Tibial artery (tissue), 4 donors: ENCODE measurements at regions not wholly inside any gene's neighbourhood (a gene's known extent, or its start where the extent isn't known, plus 50 kb on each side); places are given as distances from the start of the nearest gene placed in this dataset.

ENCODE experiments used
- DNase-seq, 2 donors: peaks; one replicate each; pipeline ENCODE4 v3.0.0-alpha.2; 2019
- H3K27ac ChIP-seq, 2 donors: fragments of 200-600 bp; sonication (generic) in 1 of 2; 1 replicate in 1 of 2; 2 replicates in 1 of 2; pipeline ENCODE4 v1.5.1; 2018 to 2019; ENCODE audit warnings: mild to moderate bottlenecking in 1 of 2
- H3K27me3 ChIP-seq, 2 donors: fragments of 200-600 bp; sonication (generic) in 1 of 2; one replicate each; pipeline versions ENCODE4 v1.5.1 to v1.6.0; 2016 to 2019
- H3K36me3 ChIP-seq, 3 donors: fragments of 200-600 bp; sonication (generic) in 2 of 3; one replicate each; pipeline ENCODE4 v1.5.1; 2016 to 2019; ENCODE audit warnings: mild to moderate bottlenecking in 2 of 3
- H3K4me1 ChIP-seq, 4 donors: fragments of 200-600 bp; sonication (generic) in 2 of 4; 1 replicate in 3 of 4; 2 replicates in 1 of 4; pipeline ENCODE4 v1.5.1; 2016 to 2019
- H3K4me3 ChIP-seq, 2 donors: fragments of 200-600 bp; sonication (generic) in 1 of 2; 1 replicate in 1 of 2; 2 replicates in 1 of 2; pipeline ENCODE4 v1.5.1; 2018 to 2019; ENCODE audit warnings: mild to moderate bottlenecking in 2 of 2
- H3K9me3 ChIP-seq, 3 donors: fragments of 200-600 bp; sonication (generic) in 1 of 3; one replicate each; pipeline ENCODE4 v1.5.1; 2016 to 2019
- intact Hi-C: fragments of 100-400 bp; cut with DNase I; formaldehyde crosslinking; loops from one replicate; pipeline ENCODE4 v1.15.0; 2023; ENCODE audit warnings: low total_unique reads
- TF ChIP-seq, protein P1 (sequence below), 2 experiments: fragments of 200-600 bp in 1 of 2; fragments of 450-650 bp in 1 of 2; IDR thresholded peaks; one replicate each; pipeline ENCODE4 v1.5.1; 2017 to 2019; ENCODE audit warnings: antibody characterized with exemption in 2 of 2, mild to moderate bottlenecking in 1 of 2, moderate library complexity in 1 of 2

DNA sequence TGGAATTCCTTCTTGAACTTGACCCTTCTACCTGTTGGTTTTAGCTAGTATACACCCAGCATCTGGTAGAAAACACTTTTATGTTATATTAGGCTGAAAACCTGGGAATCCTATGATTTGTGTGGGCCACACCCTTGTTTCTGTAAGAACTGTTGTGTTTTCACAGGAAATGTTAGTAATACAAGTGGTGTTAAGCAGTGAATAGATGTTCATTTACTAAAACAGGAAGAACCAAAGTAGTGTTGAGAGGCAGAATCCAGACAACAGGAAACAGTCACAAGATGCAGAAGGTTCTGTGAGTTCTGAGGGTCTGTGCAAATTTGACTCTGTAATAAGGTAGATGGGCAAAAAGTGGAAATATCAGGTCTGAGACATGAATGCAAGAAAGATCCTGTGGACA is 73.0 kb upstream of the RAI14 start:
- DNase-seq = no peak
- Histone ChIP-seq H3K9me3 (no peaks in the 10 kb centered on the region), H3K4me1 (no peaks in the 10 kb centered on the region), H3K27me3 (no peaks in the 10 kb centered on the region), H3K4me3 (no peak overlapping the region), H3K27ac (no peak overlapping the region), H3K36me3 (no peaks in the 10 kb centered on the region)
- intact Hi-C loops = no loop called here
- TF ChIP-seq, protein P1, sequence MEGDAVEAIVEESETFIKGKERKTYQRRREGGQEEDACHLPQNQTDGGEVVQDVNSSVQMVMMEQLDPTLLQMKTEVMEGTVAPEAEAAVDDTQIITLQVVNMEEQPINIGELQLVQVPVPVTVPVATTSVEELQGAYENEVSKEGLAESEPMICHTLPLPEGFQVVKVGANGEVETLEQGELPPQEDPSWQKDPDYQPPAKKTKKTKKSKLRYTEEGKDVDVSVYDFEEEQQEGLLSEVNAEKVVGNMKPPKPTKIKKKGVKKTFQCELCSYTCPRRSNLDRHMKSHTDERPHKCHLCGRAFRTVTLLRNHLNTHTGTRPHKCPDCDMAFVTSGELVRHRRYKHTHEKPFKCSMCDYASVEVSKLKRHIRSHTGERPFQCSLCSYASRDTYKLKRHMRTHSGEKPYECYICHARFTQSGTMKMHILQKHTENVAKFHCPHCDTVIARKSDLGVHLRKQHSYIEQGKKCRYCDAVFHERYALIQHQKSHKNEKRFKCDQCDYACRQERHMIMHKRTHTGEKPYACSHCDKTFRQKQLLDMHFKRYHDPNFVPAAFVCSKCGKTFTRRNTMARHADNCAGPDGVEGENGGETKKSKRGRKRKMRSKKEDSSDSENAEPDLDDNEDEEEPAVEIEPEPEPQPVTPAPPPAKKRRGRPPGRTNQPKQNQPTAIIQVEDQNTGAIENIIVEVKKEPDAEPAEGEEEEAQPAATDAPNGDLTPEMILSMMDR (IDR thresholded peaks at IDR 0.05) = no peak

DNA sequence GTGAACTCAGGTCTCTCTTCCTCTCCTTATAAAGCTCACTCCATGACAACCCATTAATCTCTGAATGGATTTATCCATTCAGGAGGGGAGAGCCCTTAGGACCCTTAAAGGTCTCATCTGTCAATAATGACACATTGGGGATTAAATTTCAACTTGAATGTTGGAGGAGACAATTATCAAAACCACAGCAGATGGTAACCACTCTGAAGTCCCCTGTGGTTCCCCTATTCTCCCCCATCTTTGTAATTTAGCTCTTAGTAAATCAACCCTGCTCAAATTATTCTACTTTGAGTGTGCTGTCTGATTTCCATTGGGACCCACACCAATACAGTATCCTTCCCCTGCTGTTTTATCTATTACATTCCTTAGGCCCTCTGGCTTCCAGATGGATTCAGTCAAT is 72.0 kb upstream of the RAI14 start:
- H3K4me1 ChIP-seq = no peaks in the 10 kb centered on the region
- intact Hi-C loops = no loop called here
- TF ChIP-seq, protein P1 (IDR thresholded peaks at IDR 0.05) = no peak
- no peak for DNase-seq
- no peaks in the 10 kb centered on the region for H3K9me3 ChIP-seq
- no peaks in the 10 kb centered on the region for H3K27me3 ChIP-seq
- no peak overlapping the region for H3K27ac ChIP-seq
- no peak overlapping the region for H3K4me3 ChIP-seq
- H3K36me3 ChIP-seq = no peaks in the 10 kb centered on the region

DNA sequence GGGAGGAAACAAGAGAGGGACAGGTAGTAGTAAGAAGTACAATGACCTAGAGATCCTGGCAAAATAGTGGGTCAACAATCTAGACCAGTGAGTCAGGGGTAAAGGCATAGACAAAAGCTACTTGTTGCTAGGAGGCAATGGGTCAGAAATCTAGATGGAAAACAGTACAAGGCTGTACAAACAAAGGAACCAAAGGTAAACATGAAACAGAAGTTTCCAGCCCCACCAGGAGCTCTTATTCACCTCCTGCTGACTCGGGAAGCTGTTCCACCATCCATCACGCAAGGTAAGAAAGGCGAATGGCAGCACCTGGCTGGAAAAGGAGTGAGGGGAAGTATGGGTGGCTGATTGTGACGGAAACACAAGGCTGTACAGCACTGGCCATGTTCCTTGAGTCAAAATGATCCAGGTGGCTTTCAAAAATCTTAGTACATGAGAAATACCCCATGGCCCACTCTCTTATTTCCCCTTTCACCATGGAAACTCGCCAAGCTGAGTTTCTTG is 70.5 kb upstream of the RAI14 start:
- TF ChIP-seq, protein P1 (IDR thresholded peaks at IDR 0.05) = no peak
- Histone ChIP-seq H3K9me3 (no peaks in the 10 kb centered on the region), H3K27ac (no peak overlapping the region), H3K36me3 (no peaks in the 10 kb centered on the region), H3K27me3 (no peaks in the 10 kb centered on the region), H3K4me1 (no peaks in the 10 kb centered on the region), H3K4me3 (no peak overlapping the region)
- intact Hi-C loops = no loop called here
- no peak for DNase-seq

DNA sequence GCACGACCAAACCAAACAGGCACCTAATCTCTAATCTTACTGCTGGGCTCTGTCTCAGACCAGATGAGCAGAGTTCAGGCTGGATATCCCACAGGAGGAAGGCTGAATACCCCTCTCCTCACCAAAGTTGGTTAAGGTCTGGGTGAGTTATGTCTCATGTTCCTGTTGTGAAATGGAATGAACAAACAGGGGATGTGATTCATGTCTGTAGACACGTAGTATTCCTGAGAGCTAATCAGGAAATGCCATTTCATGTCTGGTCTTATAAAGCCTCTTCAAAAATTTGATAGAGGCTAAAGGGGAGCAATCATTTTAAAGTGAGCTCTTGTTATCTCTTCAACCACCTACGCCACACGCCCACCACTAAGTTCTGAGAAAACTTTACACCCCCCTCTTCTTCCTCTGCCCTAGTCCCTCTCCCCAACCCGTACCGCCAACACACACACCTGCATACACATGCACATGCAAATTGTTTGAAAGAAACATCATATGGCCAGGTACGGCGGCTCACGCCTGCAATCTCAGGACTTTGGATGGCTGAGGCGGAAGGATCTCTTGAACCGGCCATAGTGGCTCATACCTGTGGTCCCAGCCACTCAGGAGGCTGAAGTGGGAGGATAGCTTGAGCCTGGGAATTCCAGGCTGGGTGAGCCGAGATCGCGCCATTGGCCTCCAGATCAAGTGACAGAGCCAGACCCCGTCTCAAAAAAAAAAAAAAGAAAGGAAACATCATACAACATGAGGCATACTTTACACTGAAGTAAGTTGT is 69.8 kb upstream of the RAI14 start:
- Histone ChIP-seq H3K27me3 (no peaks in the 10 kb centered on the region), H3K9me3 (no peaks in the 10 kb centered on the region), H3K4me3 (no peak overlapping the region), H3K27ac (no peak overlapping the region), H3K4me1 (no peaks in the 10 kb centered on the region), H3K36me3 (no peaks in the 10 kb centered on the region)
- intact Hi-C loops = no loop called here
- TF ChIP-seq, protein P1 (IDR thresholded peaks at IDR 0.05) = no peak
- no peak for DNase-seq

DNA sequence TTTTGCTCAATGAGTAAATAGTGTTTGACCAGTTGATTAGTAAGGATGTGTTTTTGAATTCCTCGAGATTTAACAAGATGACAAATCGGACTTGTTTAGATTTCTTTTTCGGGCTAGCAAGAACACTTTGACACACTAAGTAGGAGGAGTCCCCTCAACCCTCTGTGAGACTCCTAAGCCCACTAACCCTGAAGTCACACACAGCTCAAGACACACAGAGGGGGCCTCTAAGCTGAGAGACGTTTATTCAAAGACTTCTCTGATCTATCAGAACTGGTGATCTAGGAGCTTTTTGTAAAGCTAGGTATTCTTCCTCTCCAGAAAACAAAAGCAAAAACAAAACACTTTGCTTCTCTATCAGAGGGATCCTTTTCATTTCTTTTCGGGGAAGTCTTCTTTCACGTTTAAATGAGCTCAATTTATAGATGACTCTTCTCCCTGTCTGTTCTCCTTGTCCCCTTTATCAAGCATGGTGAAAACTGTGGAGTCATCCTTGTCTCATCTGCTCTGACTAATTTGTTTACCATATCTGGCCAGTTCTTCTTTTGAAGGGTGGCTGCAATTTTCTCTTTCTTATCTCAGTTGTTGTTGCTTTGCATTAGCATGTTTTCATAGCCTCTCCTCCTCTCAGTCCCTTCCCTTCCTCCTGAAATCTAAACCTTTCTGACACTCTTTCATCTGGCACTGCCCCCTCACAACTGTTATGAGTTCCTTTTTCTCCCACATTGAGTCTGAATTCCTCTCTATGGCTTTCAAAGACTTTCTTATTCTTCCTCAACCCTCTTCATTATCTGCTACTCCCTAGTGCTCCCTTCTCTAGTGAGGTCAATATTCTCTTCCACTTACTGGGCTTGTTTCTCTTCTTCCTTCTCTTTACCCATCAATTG is 68.5 kb upstream of the RAI14 start:
- Histone ChIP-seq H3K4me3 (no peak overlapping the region), H3K4me1 (no peaks in the 10 kb centered on the region), H3K27ac (no peak overlapping the region), H3K9me3 (no peaks in the 10 kb centered on the region), H3K27me3 (no peaks in the 10 kb centered on the region), H3K36me3 (no peaks in the 10 kb centered on the region)
- TF ChIP-seq, protein P1 (IDR thresholded peaks at IDR 0.05) = no peak
- intact Hi-C loops = no loop called here
- DNase-seq = no peak
